Suprapubic skin (tissue), 4 donors: ENCODE measurements at regions not wholly inside any gene's neighbourhood (a gene's known extent, or its start where the extent isn't known, plus 50 kb on each side); places are given as distances from the start of the nearest gene placed in this dataset.

Experiments
- DNase-seq, 2 donors: peaks; one replicate each; pipeline ENCODE4 v3.0.0-alpha.2; 2019; ENCODE audit warnings: low spot score in 2 of 2
- H3K27ac ChIP-seq: fragments of 200-600 bp; sonication (generic); one replicate; pipeline ENCODE4 v1.5.1; 2019
- H3K27me3 ChIP-seq: fragments of 200-600 bp; sonication (generic); one replicate; pipeline ENCODE4 v1.5.1; 2019
- H3K36me3 ChIP-seq: fragments of 200-600 bp; sonication (generic); one replicate; pipeline ENCODE4 v1.5.1; 2019
- H3K4me1 ChIP-seq: fragments of 200-600 bp; sonication (generic); one replicate; pipeline ENCODE4 v1.5.1; 2019
- H3K4me3 ChIP-seq: fragments of 200-600 bp; sonication (generic); one replicate; pipeline ENCODE4 v1.5.1; 2019; ENCODE audit warnings: mild to moderate bottlenecking
- H3K9me3 ChIP-seq: fragments of 200-600 bp; sonication (generic); one replicate; pipeline ENCODE4 v1.5.1; 2019
- EP300 ChIP-seq: sonication (generic); formaldehyde crosslinking; IDR thresholded peaks from one replicate; pipeline ENCODE4 v1.6.1; 2017; ENCODE audit warnings: antibody characterized with exemption
- POLR2A ChIP-seq, 2 donors: fragments of 450-650 bp; IDR thresholded peaks; one replicate each; pipeline ENCODE4 v1.6.1; 2017; ENCODE audit warnings: antibody characterized with exemption in 2 of 2, mild to moderate bottlenecking in 2 of 2, moderate library complexity in 2 of 2
- POLR2AphosphoS5 ChIP-seq, 3 donors: sonication (generic); formaldehyde crosslinking; IDR thresholded peaks; one replicate each; pipeline ENCODE4 v1.6.1; 2017; ENCODE audit warnings: antibody characterized with exemption in 3 of 3
- WGBS: methylation state at CpG from one replicate; pipeline ENCODE4 v1.1.5; 2018; 5-methylcytosine and 5-hydroxymethylcytosine counted together
- TF ChIP-seq, protein P1 (sequence below), 2 donors: fragments of 200-600 bp in 1 of 2; fragments of 450-650 bp in 1 of 2; sonication (generic) in 1 of 2; IDR thresholded peaks; one replicate each; pipeline ENCODE4 v1.5.1; 2016 to 2019; ENCODE audit warnings: antibody characterized with exemption in 2 of 2, mild to moderate bottlenecking in 1 of 2, moderate library complexity in 1 of 2

DNA sequence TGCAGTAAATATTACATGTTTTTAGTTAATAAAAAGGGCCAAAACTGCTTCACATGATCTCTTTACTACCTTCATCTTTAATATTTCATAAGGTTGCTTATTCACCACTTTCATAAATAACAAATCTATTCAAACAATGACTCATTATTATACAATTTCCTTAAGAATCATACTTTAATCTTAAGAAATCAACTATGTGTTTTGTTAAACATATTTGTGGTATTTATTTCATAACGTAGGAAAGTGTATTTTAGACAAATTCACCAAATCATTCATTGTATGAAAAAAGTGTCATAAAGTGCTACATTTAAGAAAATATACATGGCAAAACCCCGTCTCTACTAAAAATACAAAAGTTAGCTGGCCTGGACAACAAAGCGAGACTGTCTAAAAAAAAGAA, 150.5 kb upstream of the RXFP1 start:
- no peaks in the 10 kb centered on the region for H3K36me3 ChIP-seq

DNA sequence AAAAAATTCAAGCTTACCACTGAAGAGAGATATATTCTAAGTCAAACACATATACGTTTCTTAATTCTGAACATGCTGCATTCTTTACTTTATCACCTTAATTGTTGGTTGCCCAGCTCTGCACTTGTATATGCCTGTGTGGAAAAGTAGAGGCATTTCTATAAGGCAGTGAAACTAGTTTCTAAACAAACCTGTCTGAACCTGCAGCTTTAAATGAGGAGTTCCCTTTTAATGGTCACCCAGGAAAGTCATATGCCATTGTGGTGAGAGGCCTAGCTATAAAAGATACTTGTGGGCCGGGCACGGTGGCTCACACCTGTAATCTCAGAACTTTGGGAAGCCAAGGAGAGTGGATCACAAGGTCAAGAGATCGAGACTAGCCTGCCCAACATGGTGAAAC, 147.4 kb upstream of the RXFP1 start:
- DNase-seq: no peak
- no peak for TF ChIP-seq POLR2A (IDR thresholded peaks at IDR 0.05)
- TF ChIP-seq EP300: no peak
- TF ChIP-seq, protein P1, sequence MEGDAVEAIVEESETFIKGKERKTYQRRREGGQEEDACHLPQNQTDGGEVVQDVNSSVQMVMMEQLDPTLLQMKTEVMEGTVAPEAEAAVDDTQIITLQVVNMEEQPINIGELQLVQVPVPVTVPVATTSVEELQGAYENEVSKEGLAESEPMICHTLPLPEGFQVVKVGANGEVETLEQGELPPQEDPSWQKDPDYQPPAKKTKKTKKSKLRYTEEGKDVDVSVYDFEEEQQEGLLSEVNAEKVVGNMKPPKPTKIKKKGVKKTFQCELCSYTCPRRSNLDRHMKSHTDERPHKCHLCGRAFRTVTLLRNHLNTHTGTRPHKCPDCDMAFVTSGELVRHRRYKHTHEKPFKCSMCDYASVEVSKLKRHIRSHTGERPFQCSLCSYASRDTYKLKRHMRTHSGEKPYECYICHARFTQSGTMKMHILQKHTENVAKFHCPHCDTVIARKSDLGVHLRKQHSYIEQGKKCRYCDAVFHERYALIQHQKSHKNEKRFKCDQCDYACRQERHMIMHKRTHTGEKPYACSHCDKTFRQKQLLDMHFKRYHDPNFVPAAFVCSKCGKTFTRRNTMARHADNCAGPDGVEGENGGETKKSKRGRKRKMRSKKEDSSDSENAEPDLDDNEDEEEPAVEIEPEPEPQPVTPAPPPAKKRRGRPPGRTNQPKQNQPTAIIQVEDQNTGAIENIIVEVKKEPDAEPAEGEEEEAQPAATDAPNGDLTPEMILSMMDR (IDR thresholded peaks at IDR 0.05): no peak
- TF ChIP-seq POLR2AphosphoS5 (IDR thresholded peaks at IDR 0.05): no peak
- Histone ChIP-seq H3K36me3 (no peaks in the 10 kb centered on the region), H3K4me3 (no peak overlapping the region), H3K27me3 (no peaks in the 10 kb centered on the region), H3K27ac (no peak overlapping the region), H3K9me3 (no peaks in the 10 kb centered on the region), H3K4me1 (no peaks in the 10 kb centered on the region)
- WGBS: 78% methylated on average over 4 of the region's 4 CpGs

More for the DNA sequence above, 150.5 kb upstream of the RXFP1 start:
- 84% methylated on average over 3 of the region's 3 CpGs for WGBS
- Histone ChIP-seq H3K9me3 (no peaks in the 10 kb centered on the region), H3K4me3 (no peak overlapping the region), H3K27me3 (no peaks in the 10 kb centered on the region), H3K4me1 (no peaks in the 10 kb centered on the region), H3K27ac (no peak overlapping the region)
- TF ChIP-seq EP300: no peak
- DNase-seq: no peak

DNA sequence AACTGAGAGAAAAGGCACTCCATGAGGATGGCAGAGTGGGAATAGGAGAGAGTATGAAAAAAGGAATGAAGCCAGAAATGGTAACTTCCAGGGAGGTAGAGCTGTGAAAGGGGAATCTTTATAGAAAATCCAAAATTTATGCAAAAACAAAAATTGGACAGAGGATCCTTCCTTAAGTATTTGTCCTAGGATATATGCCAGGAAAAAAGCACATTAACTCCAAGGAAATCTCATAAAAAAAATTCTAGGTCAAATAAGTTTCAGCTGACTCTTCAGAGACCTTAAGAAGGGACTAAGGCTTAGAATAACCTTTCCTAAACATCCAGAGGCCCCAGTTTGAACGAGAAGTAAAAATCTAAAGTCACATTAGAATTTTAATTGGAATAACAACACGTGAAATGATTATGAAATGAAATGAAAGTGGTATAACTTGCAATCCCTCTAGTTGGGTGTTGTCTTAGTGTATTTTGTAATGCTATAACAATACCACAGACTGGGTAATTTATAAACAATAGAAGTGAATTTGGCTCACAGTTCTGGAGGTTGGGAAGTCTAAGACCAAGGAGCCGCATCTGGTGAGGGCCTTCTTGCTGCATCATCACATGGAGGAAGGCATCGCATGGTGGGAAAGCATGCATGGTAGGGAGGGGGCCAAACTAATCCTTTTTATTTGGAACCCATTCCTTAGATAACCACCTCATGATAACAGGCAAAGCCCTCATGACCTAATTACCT, 145.4 kb upstream of the RXFP1 start:
- Histone ChIP-seq H3K9me3 (no peaks in the 10 kb centered on the region), H3K4me1 (no peaks in the 10 kb centered on the region), H3K36me3 (no peaks in the 10 kb centered on the region), H3K4me3 (no peak overlapping the region), H3K27ac (no peak overlapping the region), H3K27me3 (no peaks in the 10 kb centered on the region)
- 47% methylated on average over 4 of the region's 4 CpGs for WGBS
- no peak for DNase-seq
- TF ChIP-seq POLR2A (IDR thresholded peaks at IDR 0.05) (no peak), EP300 (no peak), POLR2AphosphoS5 (IDR thresholded peaks at IDR 0.05) (no peak)
- TF ChIP-seq, protein P1 (IDR thresholded peaks at IDR 0.05): no peak

DNA sequence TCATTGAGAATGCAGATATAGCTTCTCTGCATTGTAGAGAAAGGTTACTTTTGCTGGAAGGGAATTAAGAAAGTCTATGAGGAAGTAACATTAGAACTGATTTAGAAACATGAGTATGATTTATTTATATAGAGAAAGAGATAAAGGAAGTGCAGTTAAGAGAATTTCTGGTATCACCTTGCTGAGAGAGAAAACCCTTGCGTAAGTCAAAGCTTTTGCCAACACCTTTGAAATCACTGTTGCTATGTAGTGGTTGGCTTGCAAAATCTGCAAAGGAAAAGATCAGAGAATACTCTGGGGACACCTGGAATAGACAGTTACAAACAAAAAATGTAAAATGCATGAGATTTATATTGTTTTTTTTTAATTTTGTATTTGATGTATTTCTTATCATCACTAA, 137.3 kb upstream of the RXFP1 start:
- H3K9me3 ChIP-seq: no peaks in the 10 kb centered on the region
- no peak for DNase-seq
- no peaks in the 10 kb centered on the region for H3K27me3 ChIP-seq
- H3K4me3 ChIP-seq: no peak overlapping the region
- no peak overlapping the region for H3K27ac ChIP-seq
- H3K4me1 ChIP-seq: no peaks in the 10 kb centered on the region
- TF ChIP-seq POLR2AphosphoS5 (IDR thresholded peaks at IDR 0.05): no peak
- TF ChIP-seq POLR2A (IDR thresholded peaks at IDR 0.05): no peak
- WGBS: 78% methylated on average over 1 of the region's 1 CpG
- no peaks in the 10 kb centered on the region for H3K36me3 ChIP-seq

DNA sequence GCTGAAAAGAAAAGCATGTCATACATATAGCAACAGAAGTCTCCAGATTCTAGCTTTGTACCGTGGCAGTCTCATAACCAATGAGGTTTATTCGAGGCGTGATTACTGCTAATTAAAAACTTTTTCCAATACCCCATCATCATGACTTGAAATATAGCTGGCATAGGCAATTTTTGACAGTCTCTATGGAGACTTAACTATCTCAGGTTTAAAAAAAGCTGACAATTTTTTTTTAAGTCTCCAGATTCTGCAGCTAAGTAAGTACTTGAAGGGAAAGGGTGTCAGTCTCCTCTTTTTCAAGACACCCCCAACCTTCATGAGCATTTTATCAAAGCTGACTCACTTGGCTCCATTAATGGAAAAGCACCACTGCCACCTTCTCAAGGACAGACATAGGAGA, 126.3 kb upstream of the RXFP1 start:
- H3K4me1 ChIP-seq: no peaks in the 10 kb centered on the region
- no peak overlapping the region for H3K27ac ChIP-seq
- no peaks in the 10 kb centered on the region for H3K9me3 ChIP-seq
- no peak for DNase-seq
- no peak for TF ChIP-seq EP300
- TF ChIP-seq, protein P1 (IDR thresholded peaks at IDR 0.05): no peak
- no peak for TF ChIP-seq POLR2A (IDR thresholded peaks at IDR 0.05)
- no peak for TF ChIP-seq POLR2AphosphoS5 (IDR thresholded peaks at IDR 0.05)
- no peaks in the 10 kb centered on the region for H3K36me3 ChIP-seq
- H3K27me3 ChIP-seq: no peaks in the 10 kb centered on the region
- H3K4me3 ChIP-seq: no peak overlapping the region
- 89% methylated on average over 3 of the region's 3 CpGs for WGBS

DNA sequence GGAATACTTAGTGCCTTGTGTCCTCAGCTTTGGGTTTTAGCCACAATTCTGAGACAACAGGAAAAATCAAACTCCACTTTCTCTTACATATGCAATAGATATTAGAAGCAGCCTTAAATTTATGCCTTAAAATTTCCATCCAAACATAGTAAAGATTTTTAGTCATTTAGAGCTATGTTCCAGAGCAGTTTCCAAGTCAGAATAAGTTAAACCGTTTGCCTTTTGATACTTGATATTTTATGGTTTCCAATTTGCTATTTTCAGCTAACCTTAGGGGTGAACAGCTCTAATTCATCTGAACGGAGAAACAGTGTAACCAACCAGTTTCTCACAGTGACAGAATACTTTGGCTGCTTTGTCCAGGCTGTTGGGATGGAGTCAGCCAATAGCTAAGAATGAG, 125.8 kb upstream of the RXFP1 start:
- DNase-seq: no peak
- Histone ChIP-seq H3K27ac (no peak overlapping the region), H3K27me3 (no peaks in the 10 kb centered on the region), H3K4me1 (no peaks in the 10 kb centered on the region), H3K9me3 (no peaks in the 10 kb centered on the region), H3K4me3 (no peak overlapping the region), H3K36me3 (no peaks in the 10 kb centered on the region)
- TF ChIP-seq POLR2A (IDR thresholded peaks at IDR 0.05) (no peak), EP300 (no peak), POLR2AphosphoS5 (IDR thresholded peaks at IDR 0.05) (no peak)
- TF ChIP-seq, protein P1 (IDR thresholded peaks at IDR 0.05): no peak
- 45% methylated on average over 2 of the region's 2 CpGs for WGBS
